ENCODE measurements at regions not wholly inside any gene's neighbourhood (a gene's known extent, or its start where the extent isn't known, plus 50 kb on each side); places are given as distances from the start of the nearest gene placed in this dataset.
"Not testable (repeated sequence)": the region's sequence is repeated elsewhere in the genome, so short reads cannot be mapped to it uniquely, and the experiment has no call there.

GRCh38 chr16:33827522-33827921 lies 368.1 kb downstream of the TP53TG3F start:
- H3K27me3 Mint-ChIP-seq (ENCODE audit: low read depth); H3K9me3 Mint-ChIP-seq; DNase-seq (ENCODE audit: low spot score); H3K27ac Mint-ChIP-seq; H3K36me3 Mint-ChIP-seq; POLR2A ChIA-PET; ATAC-seq; CTCF ChIA-PET; H3K4me1 Mint-ChIP-seq; H3K4me3 Mint-ChIP-seq: not testable (repeated sequence)

- H3K4me3 Mint-ChIP-seq; ATAC-seq; POLR2A ChIA-PET; CTCF ChIA-PET; H3K36me3 Mint-ChIP-seq; H3K4me1 Mint-ChIP-seq; H3K27ac Mint-ChIP-seq; H3K27me3 Mint-ChIP-seq (ENCODE audit: low read depth); DNase-seq (ENCODE audit: low spot score); H3K9me3 Mint-ChIP-seq: not testable (repeated sequence)
These were observed 379.7 kb downstream of the TP53TG3F start for GRCh38 chr16:33839157-33839556.

GRCh38 chr16:33844533-33844932 lies 385.1 kb downstream of the TP53TG3F start:
- not testable (repeated sequence) for DNase-seq (ENCODE audit: low spot score); H3K27ac Mint-ChIP-seq; ATAC-seq

More at GRCh38 chr16:33844533-33844932, 385.1 kb downstream of the TP53TG3F start:
- peaks cover 14% of the 10 kb centered on the region for H3K9me3 Mint-ChIP-seq
- CTCF ChIA-PET; H3K4me3 Mint-ChIP-seq; POLR2A ChIA-PET; H3K27me3 Mint-ChIP-seq (ENCODE audit: low read depth); H3K36me3 Mint-ChIP-seq; H3K4me1 Mint-ChIP-seq: not testable (repeated sequence)

Data from WTC11 (cell line).